Astrocyte of the spinal cord (primary cell): ENCODE measurements at regions not wholly inside any gene's neighbourhood (a gene's known extent, or its start where the extent isn't known, plus 50 kb on each side); places are given as distances from the start of the nearest gene placed in this dataset.

ENCODE experiments used
- DNase-seq: peaks from one replicate; pipeline ENCODE4 v3.0.0; 2011; ENCODE audit warnings: low read depth, low spot score
- H3K4me3 ChIP-seq: 2 replicates; pipeline ENCODE4 v1.5.1; 2011; ENCODE audit warnings: low read depth, mild to moderate bottlenecking, low read length, moderate library complexity
- in situ Hi-C: cut with HindIII; loops from 2 replicates; pipeline ENCODE4 v1.10.0; 2017; ENCODE audit warnings: low sequenced_read_pairs
- TF ChIP-seq, protein P1 (sequence below): IDR thresholded peaks from 2 replicates; pipeline ENCODE4 v1.5.1; 2012; ENCODE audit warnings: low read depth, mild to moderate bottlenecking, low read length, inconsistent platforms

DNA sequence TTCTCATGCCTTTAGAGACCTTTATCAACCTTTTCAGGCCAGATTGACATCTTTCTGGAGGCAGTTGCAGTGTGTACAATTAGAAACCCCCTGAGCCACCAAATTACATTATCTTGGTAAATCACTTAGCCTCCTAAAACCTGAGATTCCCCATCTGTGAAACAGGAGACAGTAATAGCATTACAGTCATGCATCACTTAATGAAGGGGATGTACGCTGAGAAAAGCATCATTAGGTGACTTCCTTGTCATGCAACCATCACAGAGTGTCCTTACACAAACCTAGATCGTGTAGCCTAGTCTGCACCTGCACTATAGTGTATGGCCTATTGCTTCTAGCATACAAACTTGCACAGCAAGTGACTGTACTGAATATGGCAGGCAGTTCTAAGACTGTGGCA, 400.8 kb upstream of the CNTN3 start:
- DNase-seq = no peak
- H3K4me3 ChIP-seq = no peak overlapping the region
- TF ChIP-seq, protein P1, sequence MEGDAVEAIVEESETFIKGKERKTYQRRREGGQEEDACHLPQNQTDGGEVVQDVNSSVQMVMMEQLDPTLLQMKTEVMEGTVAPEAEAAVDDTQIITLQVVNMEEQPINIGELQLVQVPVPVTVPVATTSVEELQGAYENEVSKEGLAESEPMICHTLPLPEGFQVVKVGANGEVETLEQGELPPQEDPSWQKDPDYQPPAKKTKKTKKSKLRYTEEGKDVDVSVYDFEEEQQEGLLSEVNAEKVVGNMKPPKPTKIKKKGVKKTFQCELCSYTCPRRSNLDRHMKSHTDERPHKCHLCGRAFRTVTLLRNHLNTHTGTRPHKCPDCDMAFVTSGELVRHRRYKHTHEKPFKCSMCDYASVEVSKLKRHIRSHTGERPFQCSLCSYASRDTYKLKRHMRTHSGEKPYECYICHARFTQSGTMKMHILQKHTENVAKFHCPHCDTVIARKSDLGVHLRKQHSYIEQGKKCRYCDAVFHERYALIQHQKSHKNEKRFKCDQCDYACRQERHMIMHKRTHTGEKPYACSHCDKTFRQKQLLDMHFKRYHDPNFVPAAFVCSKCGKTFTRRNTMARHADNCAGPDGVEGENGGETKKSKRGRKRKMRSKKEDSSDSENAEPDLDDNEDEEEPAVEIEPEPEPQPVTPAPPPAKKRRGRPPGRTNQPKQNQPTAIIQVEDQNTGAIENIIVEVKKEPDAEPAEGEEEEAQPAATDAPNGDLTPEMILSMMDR = no peak
- in situ Hi-C loops = no loop called here

DNA sequence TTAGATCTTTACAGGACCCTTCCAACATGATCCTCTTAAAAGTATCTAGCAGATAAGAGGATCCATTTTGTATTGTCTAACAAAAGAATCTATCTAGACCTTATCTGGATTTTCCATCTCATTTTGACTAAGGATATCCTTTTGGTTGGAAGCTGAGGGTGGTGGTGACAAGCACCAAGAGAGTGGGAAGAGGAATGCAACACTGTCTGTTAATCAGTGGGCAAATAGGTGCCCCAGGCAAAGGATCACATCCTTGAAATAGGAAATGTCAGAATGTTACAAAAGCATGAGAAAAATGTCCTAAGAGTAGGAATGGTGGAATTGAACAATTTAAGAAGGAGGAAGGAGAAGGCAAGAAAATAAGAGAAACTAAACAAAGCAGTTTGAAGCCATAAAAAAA, 420.7 kb upstream of the CNTN3 start:
- in situ Hi-C loops = no loop called here
- DNase-seq = no peak
- H3K4me3 ChIP-seq = no peak overlapping the region
- TF ChIP-seq, protein P1 = no peak

DNA sequence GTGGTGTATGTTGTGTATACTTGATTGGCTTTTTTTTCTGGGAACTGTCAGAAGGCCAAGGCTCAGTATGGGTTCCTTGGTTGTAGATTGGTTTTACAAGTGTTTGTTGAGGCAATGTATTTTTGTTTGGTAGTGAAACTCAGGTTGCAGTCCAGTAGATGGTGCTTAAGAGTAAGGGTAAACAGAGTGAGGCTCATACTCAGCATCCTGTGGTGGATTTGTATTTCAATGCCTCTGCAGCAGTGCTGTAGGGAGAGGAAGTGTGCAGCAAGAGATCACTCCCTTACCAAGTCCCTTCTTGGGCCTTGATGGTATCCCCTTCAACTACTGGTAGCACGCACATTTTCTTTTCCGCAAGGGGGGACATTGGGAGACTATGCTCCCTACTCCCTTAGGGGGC, 428.5 kb upstream of the CNTN3 start:
- no peak overlapping the region for H3K4me3 ChIP-seq
- in situ Hi-C loops = no loop called here
- DNase-seq = no peak
- TF ChIP-seq, protein P1 = no peak

DNA sequence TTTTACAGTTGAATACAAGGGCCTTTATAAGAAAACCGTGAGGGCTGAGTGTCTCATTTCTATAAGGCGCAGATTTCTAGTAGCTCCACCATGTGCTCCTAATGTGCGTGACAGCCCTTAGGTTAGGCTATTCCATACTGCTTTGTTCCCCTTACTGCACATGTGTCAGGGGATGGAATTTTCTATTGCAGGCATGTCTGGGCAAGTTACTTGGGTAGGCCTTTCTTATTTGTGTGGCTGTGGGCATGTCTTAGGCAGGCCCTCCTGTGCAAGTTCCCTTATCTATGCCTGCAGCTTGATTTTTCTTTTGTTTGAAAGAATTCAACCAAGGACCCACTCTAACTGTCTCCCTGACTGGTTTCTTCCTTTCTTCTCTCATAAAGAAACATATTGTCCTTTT, 434.2 kb upstream of the CNTN3 start:
- in situ Hi-C loops = no loop called here

DNA sequence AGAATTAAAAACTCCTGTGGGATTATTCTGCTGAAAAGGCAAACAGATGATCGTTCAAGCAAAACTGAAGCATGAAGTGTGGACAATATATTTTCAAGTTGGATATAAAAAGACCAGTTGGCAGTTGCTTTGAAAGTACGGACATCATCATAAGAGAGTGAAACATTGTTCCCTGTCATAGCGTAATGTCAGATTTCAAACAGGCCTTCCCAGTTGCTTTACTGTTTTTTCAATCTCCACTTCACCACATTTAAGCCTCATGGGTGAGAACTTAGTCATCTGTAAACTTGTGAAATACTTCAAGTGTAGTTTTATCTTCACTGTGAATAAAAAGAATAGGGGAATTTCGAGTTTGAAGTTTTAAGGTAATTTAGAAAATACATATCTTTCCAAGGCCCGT, 435.1 kb upstream of the CNTN3 start:
- TF ChIP-seq, protein P1 = no peak
- no peak for DNase-seq
- H3K4me3 ChIP-seq = no peak overlapping the region
- in situ Hi-C loops = no loop called here

More for the DNA sequence above, 434.2 kb upstream of the CNTN3 start:
- TF ChIP-seq, protein P1 = no peak
- no peak overlapping the region for H3K4me3 ChIP-seq
- DNase-seq = no peak

DNA sequence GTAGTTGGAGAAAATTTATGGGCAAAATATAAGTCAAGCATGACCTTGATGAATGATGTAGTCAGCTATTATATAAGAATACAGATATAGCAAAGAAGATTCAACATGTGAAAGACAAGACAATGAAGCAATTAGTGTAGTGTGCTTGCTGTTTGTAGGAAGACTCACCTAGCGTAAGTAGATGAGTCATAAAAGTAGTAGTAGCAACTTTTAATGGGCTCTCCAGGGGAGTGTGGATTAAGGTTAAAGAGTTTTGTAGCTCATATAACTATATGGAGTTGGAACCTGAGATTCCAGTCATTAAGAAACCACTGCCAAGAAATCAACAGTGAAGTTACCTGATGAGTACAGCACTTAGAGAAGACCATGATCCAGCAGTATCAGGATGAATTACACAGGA, 444.7 kb upstream of the CNTN3 start:
- no peak for DNase-seq
- TF ChIP-seq, protein P1 = no peak
- H3K4me3 ChIP-seq = no peak overlapping the region
- in situ Hi-C loops = no loop called here

DNA sequence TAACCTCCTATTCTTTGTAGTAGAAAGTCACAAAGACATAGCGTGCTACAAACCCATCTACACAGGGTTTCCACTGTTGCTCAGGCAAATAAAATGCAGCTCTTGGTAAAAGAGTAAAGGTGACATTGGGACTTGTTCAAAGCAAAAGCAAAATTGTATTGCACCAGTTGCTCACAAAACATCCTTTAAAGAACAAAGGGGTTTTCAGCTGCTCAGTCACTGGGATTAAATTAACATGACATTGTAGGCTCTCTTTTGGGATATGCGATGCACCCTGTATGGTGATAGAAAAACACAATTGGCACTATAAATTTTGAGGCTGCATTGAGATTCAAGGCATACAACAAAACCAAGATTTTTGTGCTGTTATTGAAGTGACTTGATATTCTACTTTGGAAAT, 447.3 kb upstream of the CNTN3 start:
- no peak overlapping the region for H3K4me3 ChIP-seq
- TF ChIP-seq, protein P1 = no peak
- in situ Hi-C loops = no loop called here
- DNase-seq = no peak
